Stimulated activated naive CD8-positive, alpha-beta T cell treated with anti-CD3 and anti-CD28 coated beads, Interleukin-15, Interleukin-2, amounts not matched to agents 100 ng/mL and 50 ng/mL, for 24 hours (primary cell): ENCODE measurements at regions not wholly inside any gene's neighbourhood (a gene's known extent, or its start where the extent isn't known, plus 50 kb on each side); places are given as distances from the start of the nearest gene placed in this dataset.
"Not testable (repeated sequence)": the region's sequence is repeated elsewhere in the genome, so short reads cannot be mapped to it uniquely, and the experiment has no call there.

Experiments
- H3K27ac Mint-ChIP-seq: one replicate; pipeline ENCODE4 v1.8.0; 2021; ENCODE audit warnings: mild to moderate bottlenecking, mixed read lengths
- H3K27me3 Mint-ChIP-seq: one replicate; pipeline ENCODE4 v1.8.0; 2021; ENCODE audit warnings: mixed read lengths
- H3K36me3 Mint-ChIP-seq: one replicate; pipeline ENCODE4 v1.8.0; 2021; ENCODE audit warnings: low read depth, mixed read lengths
- H3K4me1 Mint-ChIP-seq: one replicate; pipeline ENCODE4 v1.8.0; 2021; ENCODE audit warnings: low read depth, mixed read lengths
- H3K4me3 Mint-ChIP-seq: one replicate; pipeline ENCODE4 v1.8.0; 2021; ENCODE audit warnings: mild to moderate bottlenecking, mixed read lengths
- H3K9me3 Mint-ChIP-seq: one replicate; pipeline ENCODE4 v1.8.0; 2021; ENCODE audit warnings: mixed read lengths

DNA sequence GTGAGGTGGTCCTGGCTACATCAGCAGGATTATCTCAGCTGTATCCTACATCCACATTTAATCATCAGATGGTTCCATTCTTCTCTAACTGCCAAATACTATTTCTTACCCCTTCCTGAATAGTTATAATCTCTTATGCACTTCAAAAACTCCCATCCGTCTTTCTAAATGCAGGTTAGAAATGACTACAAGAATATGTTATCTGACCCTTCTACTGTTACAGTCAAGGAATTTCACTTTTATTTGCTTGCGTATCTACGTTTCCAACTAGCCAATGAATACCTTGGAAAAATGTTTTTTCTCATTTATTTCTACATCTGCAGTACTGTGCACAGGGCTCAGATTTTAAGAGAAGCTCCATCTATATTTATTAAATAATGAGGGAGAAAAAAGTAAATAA is 709.9 kb downstream of the KCNT2 start:
- Mint-ChIP-seq H3K4me3 (no peak overlapping the region), H3K36me3 (no peaks in the 10 kb centered on the region), H3K27ac (no peak overlapping the region), H3K4me1 (no peaks in the 10 kb centered on the region), H3K9me3 (peaks cover 9% of the 10 kb centered on the region), H3K27me3 (no peaks in the 10 kb centered on the region)

DNA sequence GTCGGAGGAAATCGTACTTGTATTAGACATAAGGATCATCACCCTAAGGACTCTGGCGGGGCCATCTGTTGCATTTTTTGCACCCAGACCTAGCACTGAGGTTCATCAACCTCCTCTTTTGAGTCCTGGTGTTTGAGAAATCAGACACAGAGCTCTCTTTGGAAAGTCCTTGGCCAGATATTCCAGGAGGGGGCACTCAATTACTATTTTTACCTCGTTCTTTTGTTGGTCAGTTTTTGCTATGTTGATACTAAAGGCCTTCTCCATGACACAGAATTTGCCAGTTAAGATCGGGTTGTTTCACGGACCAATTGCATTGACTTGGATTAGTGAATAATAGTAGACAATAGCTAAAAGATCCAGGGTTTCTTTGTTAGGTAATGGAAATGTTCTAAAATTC is 711.2 kb downstream of the KCNT2 start:
- Mint-ChIP-seq H3K9me3 (peaks cover 9% of the 10 kb centered on the region), H3K27me3 (no peaks in the 10 kb centered on the region), H3K36me3 (no peaks in the 10 kb centered on the region), H3K27ac (no peak overlapping the region), H3K4me1 (no peaks in the 10 kb centered on the region), H3K4me3 (no peak overlapping the region)

DNA sequence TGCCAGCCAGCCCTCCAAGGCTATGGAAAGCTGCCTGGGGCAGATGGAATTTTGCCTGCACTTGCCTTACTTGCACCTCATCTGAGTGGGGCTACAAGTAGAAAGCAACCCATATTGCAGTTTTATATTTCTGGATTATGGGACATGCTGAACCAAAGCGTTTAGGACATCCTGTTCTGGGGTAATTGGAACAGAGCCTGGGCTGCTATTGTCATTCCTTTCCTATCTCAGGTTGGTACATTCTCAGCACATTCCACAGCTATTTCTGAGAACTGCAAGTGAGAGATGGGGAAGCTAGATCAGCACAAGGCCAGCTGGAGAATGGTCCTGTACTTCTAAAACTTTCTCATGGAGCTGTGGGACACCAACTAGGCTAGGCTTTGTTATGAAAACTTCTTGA is 713.8 kb downstream of the KCNT2 start:
- Mint-ChIP-seq H3K4me1 (no peaks in the 10 kb centered on the region), H3K36me3 (no peaks in the 10 kb centered on the region), H3K27ac (no peak overlapping the region), H3K27me3 (no peaks in the 10 kb centered on the region), H3K9me3 (peaks cover 14% of the 10 kb centered on the region), H3K4me3 (no peak overlapping the region)

DNA sequence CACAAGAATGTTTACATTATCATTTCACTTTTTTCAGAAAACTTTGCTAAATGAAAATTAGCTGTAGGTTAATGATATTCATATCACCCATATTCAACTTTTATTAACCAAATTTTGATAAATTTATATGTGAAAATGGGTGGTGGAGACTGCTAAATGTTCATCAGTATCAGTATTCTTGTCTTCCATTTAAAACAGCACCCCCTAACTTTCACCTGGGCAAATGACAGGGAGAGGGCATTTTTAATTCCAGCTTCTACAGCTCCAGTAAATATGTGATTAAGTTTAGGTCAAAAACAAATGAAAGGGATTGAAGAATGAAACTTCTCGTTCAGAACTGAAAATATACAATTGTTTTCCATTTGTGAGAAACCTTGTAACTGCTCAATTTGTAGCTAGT is 722.2 kb downstream of the KCNT2 start:
- Mint-ChIP-seq H3K9me3 (peaks cover 6% of the 10 kb centered on the region), H3K4me3 (no peak overlapping the region), H3K36me3 (no peaks in the 10 kb centered on the region), H3K4me1 (no peaks in the 10 kb centered on the region), H3K27me3 (no peaks in the 10 kb centered on the region), H3K27ac (no peak overlapping the region)

DNA sequence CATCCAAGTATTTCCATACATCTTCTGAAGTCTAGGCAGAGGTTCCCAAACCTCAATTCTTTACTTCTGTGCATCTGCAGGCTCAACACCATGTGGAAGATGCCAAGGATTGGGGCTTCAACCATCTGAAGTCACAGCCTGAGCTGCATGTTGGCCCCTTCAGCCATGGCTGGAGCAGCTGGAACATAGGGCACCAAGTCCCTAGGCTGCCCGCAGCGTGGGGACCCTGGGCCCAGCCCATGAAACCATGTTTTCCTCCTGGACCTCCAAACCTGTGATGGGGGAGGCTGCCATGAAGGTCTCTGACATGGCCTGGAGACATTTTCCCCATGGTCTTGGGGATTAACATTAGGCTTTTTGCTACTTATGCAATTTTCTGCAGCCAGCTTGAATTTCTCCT is 729.8 kb downstream of the KCNT2 start:
- no peaks in the 10 kb centered on the region for H3K27me3 Mint-ChIP-seq
- no peak overlapping the region for H3K27ac Mint-ChIP-seq
- no peaks in the 10 kb centered on the region for H3K36me3 Mint-ChIP-seq
- H3K4me1 Mint-ChIP-seq = no peaks in the 10 kb centered on the region
- no peaks in the 10 kb centered on the region for H3K9me3 Mint-ChIP-seq
- no peak overlapping the region for H3K4me3 Mint-ChIP-seq

DNA sequence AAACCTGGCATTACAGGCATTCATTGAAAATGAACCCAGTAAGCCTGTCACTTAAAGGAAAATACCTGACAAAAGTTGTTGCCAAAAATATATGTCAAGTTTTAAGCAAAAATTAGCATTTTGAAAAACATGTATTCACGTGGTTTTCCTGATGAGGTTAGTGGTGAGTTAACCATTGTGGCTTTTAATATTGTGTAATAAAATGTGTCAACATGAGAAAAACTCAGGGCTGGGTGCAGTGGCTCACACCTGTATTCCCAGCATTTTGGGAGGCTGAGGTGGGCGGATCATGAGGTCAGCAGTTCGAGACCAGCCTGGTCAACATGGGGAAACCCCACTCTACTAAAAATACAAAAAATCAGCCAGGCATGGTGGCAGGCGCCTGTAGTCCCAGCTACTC is 731.4 kb downstream of the KCNT2 start:
- Mint-ChIP-seq H3K4me1 (no peaks in the 10 kb centered on the region), H3K27ac (no peak overlapping the region), H3K36me3 (no peaks in the 10 kb centered on the region), H3K9me3 (peaks cover 2% of the 10 kb centered on the region), H3K4me3 (no peak overlapping the region), H3K27me3 (no peaks in the 10 kb centered on the region)

- Mint-ChIP-seq H3K27me3 (no peaks in the 10 kb centered on the region), H3K27ac (no peak overlapping the region), H3K36me3 (no peaks in the 10 kb centered on the region), H3K4me3 (no peak overlapping the region), H3K4me1 (no peaks in the 10 kb centered on the region), H3K9me3 (peaks cover 2% of the 10 kb centered on the region)
Measured at GRCh38 chr1:195872376-195872775, 735.9 kb downstream of the KCNT2 start.

DNA sequence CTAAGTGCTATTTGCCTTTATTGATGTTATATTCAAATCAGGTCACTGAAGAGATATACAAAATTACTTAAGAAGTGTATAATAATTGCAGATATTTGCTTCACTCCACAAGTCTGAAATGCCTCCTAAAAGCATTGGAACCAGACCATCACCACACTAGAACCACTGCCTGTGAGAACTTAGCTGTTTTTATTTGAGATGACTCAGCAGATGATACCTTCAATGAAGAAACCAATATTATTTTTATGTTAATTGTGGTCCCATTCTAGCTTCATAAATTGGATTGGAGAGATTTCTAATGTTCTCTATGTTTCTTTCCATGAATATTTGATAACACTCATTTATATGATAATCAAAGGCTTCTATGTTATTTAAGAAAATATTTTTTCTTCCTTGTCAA is 740.6 kb downstream of the KCNT2 start:
- no peaks in the 10 kb centered on the region for H3K36me3 Mint-ChIP-seq
- no peaks in the 10 kb centered on the region for H3K27me3 Mint-ChIP-seq
- H3K4me1 Mint-ChIP-seq = no peaks in the 10 kb centered on the region
- H3K27ac Mint-ChIP-seq = no peak overlapping the region
- H3K9me3 Mint-ChIP-seq = no peaks in the 10 kb centered on the region
- no peak overlapping the region for H3K4me3 Mint-ChIP-seq

DNA sequence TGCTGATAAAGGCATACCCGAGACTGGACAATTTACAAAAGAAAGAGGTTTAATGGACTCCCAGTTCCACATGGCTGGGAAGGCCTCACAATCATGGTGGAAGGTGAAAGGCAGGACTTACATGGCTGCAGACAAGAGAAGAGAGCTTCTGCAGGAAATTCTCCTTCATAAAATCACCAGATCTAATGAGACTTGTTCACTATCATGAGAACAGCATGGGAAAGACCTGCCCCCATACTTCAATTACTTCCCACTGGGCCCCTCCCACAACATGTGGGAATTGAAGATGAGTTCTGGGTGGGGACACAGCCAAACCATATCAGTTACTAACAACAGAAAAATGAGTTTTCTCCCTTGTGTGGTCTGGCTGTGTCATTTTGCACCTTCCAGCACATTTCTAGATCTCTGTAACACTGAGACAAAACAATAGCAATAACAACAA is 741.4 kb downstream of the KCNT2 start:
- Mint-ChIP-seq H3K27me3 (no peaks in the 10 kb centered on the region), H3K36me3 (no peaks in the 10 kb centered on the region), H3K4me1 (no peaks in the 10 kb centered on the region), H3K9me3 (no peaks in the 10 kb centered on the region), H3K27ac (no peak overlapping the region), H3K4me3 (no peak overlapping the region)

DNA sequence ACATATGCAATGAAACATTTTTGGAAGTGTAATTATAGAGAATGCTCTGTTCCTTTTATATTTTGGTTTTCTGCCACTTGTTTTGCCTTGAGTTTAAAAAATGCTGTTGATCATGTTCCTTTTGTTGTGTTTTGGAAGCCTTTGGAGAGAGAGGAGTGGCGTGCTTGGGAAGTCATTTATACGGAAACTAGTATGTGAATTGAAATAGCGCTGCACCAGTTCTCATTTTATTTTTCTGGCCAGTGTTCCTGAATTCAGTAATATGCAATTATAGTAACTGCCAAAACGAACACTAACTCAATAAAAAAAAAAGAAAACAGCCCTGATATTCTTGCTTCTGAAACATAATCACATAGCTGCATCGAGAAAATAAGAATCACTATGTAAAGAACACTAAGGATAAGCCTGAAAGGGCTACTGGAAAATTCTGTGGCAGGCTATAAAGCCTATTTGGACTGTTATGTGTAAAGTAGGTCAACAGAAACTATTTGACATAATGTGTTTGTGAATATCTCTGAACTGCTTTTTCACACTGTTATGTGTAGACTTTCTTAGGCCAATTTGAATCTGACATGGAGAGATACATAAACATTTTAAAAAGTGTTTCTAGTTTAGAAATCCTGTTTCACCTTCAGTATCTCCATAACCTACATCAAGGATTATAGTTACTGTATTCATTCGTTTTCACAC is 742.0 kb downstream of the KCNT2 start:
- Mint-ChIP-seq H3K9me3 (no peaks in the 10 kb centered on the region), H3K27me3 (no peaks in the 10 kb centered on the region), H3K27ac (no peak overlapping the region), H3K4me3 (no peak overlapping the region), H3K36me3 (no peaks in the 10 kb centered on the region), H3K4me1 (no peaks in the 10 kb centered on the region)

DNA sequence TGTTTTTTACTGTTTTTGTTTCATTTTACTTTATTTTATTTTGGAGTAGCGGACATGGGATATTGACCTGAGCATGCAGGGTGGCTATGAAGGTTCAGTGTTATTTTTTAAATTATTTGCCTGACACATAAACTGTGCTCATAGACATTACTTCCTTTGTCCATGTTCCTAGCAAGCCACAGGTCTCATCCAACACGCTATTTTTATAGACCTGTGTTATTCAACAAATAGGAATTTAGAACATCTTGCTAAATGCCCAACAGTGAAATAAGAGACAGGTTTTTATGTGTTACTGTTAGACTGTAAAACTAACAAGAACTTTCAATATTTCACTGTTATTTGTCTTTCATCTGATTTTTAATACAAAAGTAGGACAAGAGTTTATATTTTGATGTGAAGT is 756.4 kb downstream of the KCNT2 start:
- no peaks in the 10 kb centered on the region for H3K4me1 Mint-ChIP-seq
- peaks cover 5% of the 10 kb centered on the region for H3K9me3 Mint-ChIP-seq
- no peak overlapping the region for H3K4me3 Mint-ChIP-seq
- H3K27me3 Mint-ChIP-seq = no peaks in the 10 kb centered on the region
- H3K36me3 Mint-ChIP-seq = no peaks in the 10 kb centered on the region
- H3K27ac Mint-ChIP-seq = no peak overlapping the region

- Mint-ChIP-seq H3K36me3 (no peaks in the 10 kb centered on the region), H3K4me3 (no peak overlapping the region), H3K27me3 (no peaks in the 10 kb centered on the region), H3K9me3 (peaks cover 5% of the 10 kb centered on the region), H3K27ac (no peak overlapping the region), H3K4me1 (no peaks in the 10 kb centered on the region)
Measured at GRCh38 chr1:195851016-195851601, 757.1 kb downstream of the KCNT2 start.

GRCh38 chr1:195849180-195849579 is 759.1 kb downstream of the KCNT2 start:
- no peaks in the 10 kb centered on the region for H3K9me3 Mint-ChIP-seq
- H3K4me3 Mint-ChIP-seq = no peak overlapping the region
- no peaks in the 10 kb centered on the region for H3K4me1 Mint-ChIP-seq
- H3K27ac Mint-ChIP-seq = no peak overlapping the region
- no peaks in the 10 kb centered on the region for H3K27me3 Mint-ChIP-seq
- H3K36me3 Mint-ChIP-seq = no peaks in the 10 kb centered on the region

DNA sequence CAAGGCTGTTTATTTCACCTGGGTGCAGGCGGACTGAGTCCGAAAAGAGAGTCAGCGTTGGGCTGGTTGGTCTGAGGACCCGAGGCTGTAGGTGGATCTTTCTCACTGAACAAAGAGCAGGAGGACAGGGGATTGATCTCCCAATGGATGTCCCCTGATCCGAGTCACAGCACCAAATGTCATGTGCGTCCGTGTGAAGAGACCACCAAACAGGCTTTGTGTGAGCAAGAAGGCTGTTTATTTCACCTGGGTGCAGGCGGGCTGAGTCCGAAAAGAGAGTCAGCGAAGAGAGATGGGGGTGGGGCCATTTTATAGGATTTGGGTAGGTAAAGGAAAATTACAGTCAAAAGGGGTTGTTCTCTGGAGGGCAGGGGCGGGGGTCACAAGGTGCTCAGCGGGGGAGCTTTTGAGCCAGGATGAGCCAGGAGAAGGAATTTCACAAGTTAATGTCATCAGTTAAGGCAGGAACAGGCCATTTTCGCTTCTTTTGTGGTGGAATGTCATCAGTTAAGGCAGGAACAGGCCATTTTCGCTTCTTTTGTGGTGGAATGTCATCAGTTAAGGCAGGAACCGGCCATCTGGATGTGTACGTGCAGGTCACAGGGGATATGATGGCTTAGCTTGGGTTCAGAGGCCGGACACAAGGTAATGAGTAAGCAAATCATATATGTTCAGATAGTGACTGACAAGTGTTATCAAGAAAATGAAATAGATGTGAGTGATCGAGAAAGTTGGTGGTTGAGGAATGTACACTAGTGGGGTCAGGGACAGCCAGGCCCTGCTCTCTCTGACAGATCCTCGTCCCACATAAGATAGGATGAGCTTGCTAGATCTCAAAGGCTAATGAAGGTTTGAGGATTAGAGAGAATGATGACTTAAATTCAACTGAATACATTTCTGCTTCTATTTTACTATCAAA is 760.0 kb downstream of the KCNT2 start:
- not testable (repeated sequence) for H3K36me3 Mint-ChIP-seq, H3K27ac Mint-ChIP-seq, H3K27me3 Mint-ChIP-seq, H3K9me3 Mint-ChIP-seq, H3K4me1 Mint-ChIP-seq, H3K4me3 Mint-ChIP-seq

DNA sequence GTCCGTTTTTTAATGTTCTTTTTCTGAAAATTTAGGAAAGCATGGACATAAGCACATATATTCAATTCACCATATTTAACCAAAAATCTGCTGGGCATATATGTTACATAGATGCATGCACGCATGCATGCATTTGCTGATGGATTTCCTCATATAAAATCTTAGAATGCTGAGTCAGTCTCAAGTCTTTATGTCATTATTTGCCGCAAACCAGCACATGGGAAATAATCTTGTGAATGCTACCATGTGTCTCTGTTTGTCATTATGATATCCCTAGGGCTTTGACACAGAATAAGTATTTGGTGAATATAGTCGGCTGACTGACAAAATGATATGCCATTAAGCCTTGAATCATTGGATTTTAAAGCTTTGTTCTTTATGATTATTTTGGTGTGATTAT is 776.5 kb downstream of the KCNT2 start:
- Mint-ChIP-seq H3K9me3 (no peaks in the 10 kb centered on the region), H3K4me3 (no peak overlapping the region)

More for the DNA sequence above, 776.5 kb downstream of the KCNT2 start:
- Mint-ChIP-seq H3K27ac (no peak overlapping the region), H3K36me3 (no peaks in the 10 kb centered on the region), H3K27me3 (no peaks in the 10 kb centered on the region), H3K4me1 (no peaks in the 10 kb centered on the region)
